WTC11 (cell line): ENCODE measurements at regions not wholly inside any gene's neighbourhood (a gene's known extent, or its start where the extent isn't known, plus 50 kb on each side); places are given as distances from the start of the nearest gene placed in this dataset.

Experiments
- ATAC-seq: fragments of 200-7000 bp; cut with Tn5 transposase; 2 replicates; pipeline ENCODE4 v1.10.0; 2021; ENCODE audit warnings: mild to moderate bottlenecking, moderate library complexity
- CTCF ChIA-PET: fragments of 300-600 bp; sonication (Branson Sonifier 250); formaldehyde crosslinking; loops from one replicate; lab custom pipeline; 2021; ENCODE audit warnings: antibody characterized with exemption; lab: Charles Lee
- POLR2A ChIA-PET: fragments of 350-600 bp; sonication (Branson Sonifier 250); formaldehyde crosslinking; loops from one replicate; lab custom pipeline; 2021; ENCODE audit warnings: antibody characterized with exemption; lab: Charles Lee
- DNase-seq: peaks from one replicate; pipeline ENCODE4 v3.0.0; 2021; ENCODE audit warnings: low spot score
- H3K27ac Mint-ChIP-seq: 2 replicates; pipeline ENCODE4 v1.8.0; 2021; ENCODE audit warnings: mixed read lengths
- H3K27me3 Mint-ChIP-seq: 2 replicates; pipeline ENCODE4 v1.8.0; 2021; ENCODE audit warnings: low read depth, mild to moderate bottlenecking, moderate library complexity, mixed read lengths
- H3K36me3 Mint-ChIP-seq: 2 replicates; pipeline ENCODE4 v1.8.0; 2021; ENCODE audit warnings: mixed read lengths
- H3K4me1 Mint-ChIP-seq: 2 replicates; pipeline ENCODE4 v1.8.0; 2022; ENCODE audit warnings: mixed read lengths
- H3K4me3 Mint-ChIP-seq: 2 replicates; pipeline ENCODE4 v1.8.0; 2021; ENCODE audit warnings: mild to moderate bottlenecking, moderate library complexity, mixed read lengths
- H3K9me3 Mint-ChIP-seq: 2 replicates; pipeline ENCODE4 v1.8.0; 2021; ENCODE audit warnings: mixed read lengths
- AR ChIP-seq: fragments of 250-450 bp; sonication (Bioruptor Pico); IDR thresholded peaks from 2 replicates; pipeline ENCODE4 v1.9.0; 2021; ENCODE audit warnings: mild to moderate bottlenecking
- ATF1 ChIP-seq: sonication (generic); formaldehyde crosslinking; IDR thresholded peaks from 2 replicates; pipeline ENCODE4 v1.8.1; 2023; ENCODE audit warnings: mild to moderate bottlenecking, moderate library complexity, missing genetic modification reagents
- ATF2 ChIP-seq: sonication (generic); formaldehyde crosslinking; IDR thresholded peaks from 2 replicates; pipeline ENCODE4 v1.8.1; 2022; ENCODE audit warnings: low read depth, missing genetic modification reagents, borderline replicate concordance
- ATF6 ChIP-seq: sonication (generic); formaldehyde crosslinking; IDR thresholded peaks from 2 replicates; pipeline ENCODE4 v1.8.1; 2023; ENCODE audit warnings: mild to moderate bottlenecking, missing genetic modification reagents
- CREB1 ChIP-seq: sonication (generic); formaldehyde crosslinking; IDR thresholded peaks from 2 replicates; pipeline ENCODE4 v1.8.0; 2023; ENCODE audit warnings: mild to moderate bottlenecking, missing genetic modification reagents
- CTCF ChIP-seq: fragments of 200-600 bp; IDR thresholded peaks from 2 replicates; pipeline ENCODE4 v1.8.0; 2022; ENCODE audit warnings: antibody characterized with exemption
- E2F1 ChIP-seq: sonication (generic); formaldehyde crosslinking; IDR thresholded peaks from 2 replicates; pipeline ENCODE4 v1.8.0; 2022; ENCODE audit warnings: mild to moderate bottlenecking, missing genetic modification reagents
- E2F4 ChIP-seq: sonication (generic); formaldehyde crosslinking; IDR thresholded peaks from 2 replicates; pipeline ENCODE4 v1.8.1; 2022; ENCODE audit warnings: low read depth, mild to moderate bottlenecking, moderate library complexity, missing genetic modification reagents, borderline replicate concordance
- E2F5 ChIP-seq: sonication (generic); formaldehyde crosslinking; IDR thresholded peaks from 2 replicates; pipeline ENCODE4 v1.8.1; 2022; ENCODE audit warnings: mild to moderate bottlenecking, moderate library complexity, missing genetic modification reagents
- ERG ChIP-seq: fragments of 250-450 bp; sonication (Bioruptor Pico); IDR thresholded peaks from 2 replicates; pipeline ENCODE4 v1.8.0; 2021; ENCODE audit warnings: mild to moderate bottlenecking
- GABPB1 ChIP-seq: sonication (generic); formaldehyde crosslinking; IDR thresholded peaks from 2 replicates; pipeline ENCODE4 v1.8.1; 2023; ENCODE audit warnings: mild to moderate bottlenecking, missing genetic modification reagents
- GRHL2 ChIP-seq: fragments of 250-450 bp; sonication (Bioruptor Pico); IDR thresholded peaks from 2 replicates; pipeline ENCODE4 v1.8.0; 2022; ENCODE audit warnings: mild to moderate bottlenecking, moderate library complexity; ENCODE audit not compliant: insufficient replicate concordance, severe bottlenecking
- RELA ChIP-seq: sonication (generic); formaldehyde crosslinking; IDR thresholded peaks from 2 replicates; pipeline ENCODE4 v1.8.1; 2022; ENCODE audit warnings: missing genetic modification reagents, mild to moderate bottlenecking, borderline replicate concordance
- RORB ChIP-seq: fragments of 250-450 bp; sonication (Bioruptor Pico); IDR thresholded peaks from 2 replicates; pipeline ENCODE4 v1.9.0; 2021; ENCODE audit warnings: mild to moderate bottlenecking
- SMAD3 ChIP-seq: sonication (generic); formaldehyde crosslinking; IDR thresholded peaks from 2 replicates; pipeline ENCODE4 v1.8.0; 2022; ENCODE audit warnings: missing genetic modification reagents, mild to moderate bottlenecking, borderline replicate concordance
- SP1 ChIP-seq: sonication (generic); formaldehyde crosslinking; conservative IDR thresholded peaks from 2 replicates; pipeline ENCODE4 v1.8.1; 2022; ENCODE audit warnings: missing genetic modification reagents
- TEAD1 ChIP-seq: sonication (generic); formaldehyde crosslinking; IDR thresholded peaks from 2 replicates; pipeline ENCODE4 v1.8.0; 2022; ENCODE audit warnings: mild to moderate bottlenecking, missing genetic modification reagents
- ZBTB21 ChIP-seq: sonication (generic); formaldehyde crosslinking; IDR thresholded peaks from 2 replicates; pipeline ENCODE4 v1.8.1; 2023; ENCODE audit warnings: mild to moderate bottlenecking, missing genetic modification reagents, borderline replicate concordance
- ZMAT4 ChIP-seq: fragments of 250-450 bp; sonication (Bioruptor Pico); IDR thresholded peaks from 2 replicates; pipeline ENCODE4 v1.9.0; 2021; ENCODE audit warnings: mild to moderate bottlenecking
- ZNF425 ChIP-seq: fragments of 250-450 bp; sonication (Bioruptor Pico); conservative IDR thresholded peaks from 2 replicates; pipeline ENCODE4 v1.9.0; 2021; ENCODE audit warnings: mild to moderate bottlenecking

GRCh38 chr13:37476874-37477273 is 121.7 kb downstream of the POSTN start:
- no peak for ATAC-seq
- Mint-ChIP-seq H3K36me3 (no peaks in the 10 kb centered on the region), H3K4me1 (peaks cover 17% of the 10 kb centered on the region), H3K27ac (no peak overlapping the region), H3K27me3 (peaks cover 37% of the 10 kb centered on the region), H3K9me3 (peaks cover 8% of the 10 kb centered on the region), H3K4me3 (no peak overlapping the region)
- CTCF ChIA-PET = interaction anchor here (1.0 kb wide), 1 partner anchor 172 kb away, joined by 3 read pairs; no protein-coding TSS in a partner anchor
- POLR2A ChIA-PET = no interaction called here
- DNase-seq = no peak
- no peak for TF ChIP-seq GRHL2 (CRISPR knock-in tag)
- no peak for TF ChIP-seq SP1 (CRISPR knock-in tag)
- TF ChIP-seq CREB1 (CRISPR knock-in tag) = no peak
- no peak for TF ChIP-seq E2F4 (CRISPR knock-in tag)
- no peak for TF ChIP-seq E2F5 (CRISPR knock-in tag)
- no peak for TF ChIP-seq ATF6 (CRISPR knock-in tag)
- no peak for TF ChIP-seq E2F1 (CRISPR knock-in tag)
- no peak for TF ChIP-seq ATF1 (CRISPR knock-in tag)
- no peak for TF ChIP-seq ZMAT4 (CRISPR knock-in tag)
- no peak for TF ChIP-seq RORB
- no peak for TF ChIP-seq ZBTB21 (CRISPR knock-in tag)
- no peak for TF ChIP-seq ATF2
- TF ChIP-seq AR (CRISPR knock-in tag) = no peak
- TF ChIP-seq RELA = no peak
- no peak for TF ChIP-seq ZNF425 (CRISPR knock-in tag)
- no peak for TF ChIP-seq CTCF
- no peak for TF ChIP-seq SMAD3 (CRISPR knock-in tag)
- TF ChIP-seq GABPB1 (CRISPR knock-in tag) = no peak
- TF ChIP-seq TEAD1 (CRISPR knock-in tag) = no peak
- no peak for TF ChIP-seq ERG (CRISPR knock-in tag)
